SK-N-SH treated with all-trans-retinoic acid at 6 μM for 48 hours (cell line): ENCODE measurements at regions not wholly inside any gene's neighbourhood (a gene's known extent, or its start where the extent isn't known, plus 50 kb on each side); places are given as distances from the start of the nearest gene placed in this dataset.

ENCODE experiments used
- ESRRG ChIP-seq: fragments of 250-450 bp; sonication (Bioruptor Pico); IDR thresholded peaks from 2 replicates; pipeline ENCODE4 v1.6.1; 2021; ENCODE audit warnings: mild to moderate bottlenecking
- TSHZ2 ChIP-seq: fragments of 250-450 bp; sonication (Bioruptor Pico); IDR thresholded peaks from 2 replicates; pipeline ENCODE4 v1.5.0; 2020; ENCODE audit warnings: mild to moderate bottlenecking, moderate library complexity
- ZC3H10 ChIP-seq: fragments of 250-450 bp; sonication (Bioruptor Pico); IDR thresholded peaks from 2 replicates; pipeline ENCODE4 v1.5.1; 2021; ENCODE audit warnings: mild to moderate bottlenecking, moderate library complexity

DNA sequence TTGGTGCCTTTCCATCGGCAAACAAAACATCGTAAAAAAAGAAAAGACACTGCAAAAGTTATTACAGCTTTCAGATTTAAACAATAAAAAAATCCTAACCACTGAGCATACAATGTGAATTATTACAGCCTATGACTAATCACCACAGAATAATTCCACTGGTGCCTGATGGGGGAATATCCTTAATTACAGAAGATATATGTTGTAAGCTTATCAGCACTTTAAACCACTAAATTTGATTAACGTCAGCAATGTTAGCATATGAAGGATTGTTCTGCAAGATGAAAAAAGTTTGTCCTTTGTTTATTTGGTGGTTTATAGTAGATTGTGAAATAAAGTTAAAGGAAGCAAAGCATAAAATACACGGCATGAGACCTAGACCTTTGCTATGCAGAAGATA is 210.2 kb upstream of the ADAMTS3 start:
- TF ChIP-seq TSHZ2 (CRISPR knock-in tag) (no peak), ESRRG (no peak), ZC3H10 (CRISPR knock-in tag) (no peak)
